IMR-90 (cell line): ENCODE measurements at regions not wholly inside any gene's neighbourhood (a gene's known extent, or its start where the extent isn't known, plus 50 kb on each side); places are given as distances from the start of the nearest gene placed in this dataset.

Source experiments
- ATAC-seq: fragments of 200-7000 bp; cut with Tn5 transposase; 2 replicates; pipeline ENCODE4 v1.9.1; 2020; ENCODE audit warnings: low read depth, mild to moderate bottlenecking, moderate library complexity
- BruUV-seq: library from RNA; stranded (reverse); fragments of 400-500 nt; replicated peaks from 2 replicates; lab custom pipeline; 2021; lab: Mats Ljungman, UMichigan
- CTCF ChIA-PET: fragments of 300-600 bp; formaldehyde crosslinking; extraction: SDS; loops from one replicate; lab custom pipeline; 2021; ENCODE audit warnings: antibody characterized with exemption; lab: Yijun Ruan, JAX
- POLR2A ChIA-PET: fragments of 300-600 bp; sonication (Branson Sonifier 250); formaldehyde crosslinking; loops from one replicate; lab custom pipeline; 2022; ENCODE audit warnings: antibody characterized with exemption; ENCODE audit not compliant: unreplicated experiment; lab: Charles Lee
- DNase-seq: peaks from one replicate; pipeline ENCODE4 v3.0.0; 2013
- H2AFZ ChIP-seq: replicated peaks from 2 replicates; pipeline ENCODE3; 2013; ENCODE audit warnings: low read length, mild to moderate bottlenecking; ENCODE audit not compliant: poor library complexity
- H2AK5ac ChIP-seq: 2 replicates; pipeline ENCODE4 v1.6.1; 2013; ENCODE audit warnings: low read depth, low read length, inconsistent platforms
- H2AK9ac ChIP-seq: replicated peaks from 2 replicates; pipeline ENCODE3; 2013; ENCODE audit warnings: mild to moderate bottlenecking, low read depth, low read length, moderate library complexity; ENCODE audit not compliant: poor library complexity
- H2BK120ac ChIP-seq: 2 replicates; pipeline ENCODE4 v1.6.1; 2013; ENCODE audit warnings: low read depth, low read length, inconsistent platforms
- H2BK15ac ChIP-seq: 3 replicates; pipeline ENCODE4 v1.6.1; 2013; ENCODE audit warnings: low read depth, low read length, inconsistent platforms
- H2BK20ac ChIP-seq: 2 replicates; pipeline ENCODE4 v1.6.1; 2013; ENCODE audit warnings: low read depth, mild to moderate bottlenecking, inconsistent platforms, low read length, moderate library complexity
- H2BK5ac ChIP-seq: 2 replicates; pipeline ENCODE4 v1.6.1; 2013; ENCODE audit warnings: mild to moderate bottlenecking, low read depth, low read length, inconsistent platforms; ENCODE audit not compliant: poor library complexity, severe bottlenecking
- H3K14ac ChIP-seq: replicated peaks from 2 replicates; pipeline ENCODE4 v1.6.1; 2013; ENCODE audit warnings: low read depth, low read length, inconsistent platforms
- H3K18ac ChIP-seq: 2 replicates; pipeline ENCODE4 v1.6.1; 2013; ENCODE audit warnings: low read depth, low read length, control low read depth
- H3K23ac ChIP-seq: 2 replicates; pipeline ENCODE4 v1.6.1; 2013; ENCODE audit warnings: low read depth, low read length, inconsistent platforms
- H3K27ac ChIP-seq: 2 replicates; pipeline ENCODE4 v1.5.1; 2013; ENCODE audit warnings: mild to moderate bottlenecking, control low read depth, low read length; ENCODE audit not compliant: insufficient read depth
- H3K27me3 ChIP-seq: 2 replicates; pipeline ENCODE4 v1.6.1; 2013; ENCODE audit warnings: low read length; ENCODE audit not compliant: control insufficient read depth, insufficient read depth
- H3K36me3 ChIP-seq: 2 replicates; pipeline ENCODE4 v1.6.1; 2013; ENCODE audit warnings: low read length, mixed read lengths; ENCODE audit not compliant: control insufficient read depth, insufficient read depth
- H3K4ac ChIP-seq: 2 replicates; pipeline ENCODE4 v1.6.1; 2013; ENCODE audit warnings: low read depth, low read length, inconsistent platforms
- H3K4me1 ChIP-seq: 2 replicates; pipeline ENCODE4 v1.6.1; 2013; ENCODE audit warnings: low read length, mixed read lengths; ENCODE audit not compliant: control insufficient read depth, insufficient read depth
- H3K4me2 ChIP-seq: 2 replicates; pipeline ENCODE4 v1.6.1; 2013; ENCODE audit warnings: low read depth, mild to moderate bottlenecking, control low read depth, low read length, moderate library complexity
- H3K4me3 ChIP-seq: 2 replicates; pipeline ENCODE4 v1.5.1; 2013; ENCODE audit warnings: low read depth, mild to moderate bottlenecking, control low read depth, low read length, moderate library complexity; ENCODE audit not compliant: insufficient read depth
- H3K56ac ChIP-seq: 2 replicates; pipeline ENCODE4 v1.6.1; 2013; ENCODE audit warnings: low read length, inconsistent platforms; ENCODE audit not compliant: insufficient read depth; ENCODE audit errors: extremely low read depth
- H3K79me1 ChIP-seq, 2 experiments: 2 replicates each; pipeline ENCODE4 v1.6.1; 2013; ENCODE audit warnings: low read length in 2 of 2, inconsistent platforms in 1 of 2, low read depth in 1 of 2
- H3K9ac ChIP-seq: 2 replicates; pipeline ENCODE4 v1.6.1; 2013; ENCODE audit warnings: low read depth, low read length, control low read depth
- H3K9me1 ChIP-seq: 2 replicates; pipeline ENCODE4 v1.6.1; 2013; ENCODE audit warnings: low read length, inconsistent platforms; ENCODE audit not compliant: insufficient read depth
- H3K9me3 ChIP-seq: 2 replicates; pipeline ENCODE4 v1.6.1; 2013; ENCODE audit warnings: low read length; ENCODE audit not compliant: control insufficient read depth, insufficient read depth
- H4K20me1 ChIP-seq: 2 replicates; pipeline ENCODE4 v1.6.1; 2013; ENCODE audit warnings: low read length, inconsistent platforms; ENCODE audit not compliant: insufficient read depth
- H4K5ac ChIP-seq: 2 replicates; pipeline ENCODE4 v1.6.1; 2013; ENCODE audit warnings: mild to moderate bottlenecking, low read depth, low read length, control low read depth
- H4K8ac ChIP-seq, 2 experiments: 2 replicates each; pipeline ENCODE4 v1.6.1; 2013; ENCODE audit warnings: low read depth in 2 of 2, low read length in 2 of 2, control low read depth in 1 of 2, inconsistent platforms in 1 of 2
- H4K91ac ChIP-seq: 2 replicates; pipeline ENCODE4 v1.6.1; 2013; ENCODE audit warnings: low read depth, low read length, inconsistent platforms; ENCODE audit not compliant: insufficient read depth
- CEBPB ChIP-seq: IDR thresholded peaks from 2 replicates; pipeline ENCODE4 v1.6.1; 2012; ENCODE audit warnings: low read depth, low read length, improper control_type of control experiment
- ELK1 ChIP-seq: fragments of 150-350 bp; IDR thresholded peaks from 2 replicates; pipeline ENCODE4 v1.6.1; 2016; ENCODE audit warnings: low read depth, mild to moderate bottlenecking, low read length, moderate library complexity, borderline replicate concordance
- MAFK ChIP-seq: IDR thresholded peaks from 2 replicates; pipeline ENCODE4 v1.6.1; 2012; ENCODE audit warnings: low read depth, low read length, improper control_type of control experiment
- MAZ ChIP-seq: IDR thresholded peaks from 2 replicates; pipeline ENCODE4 v1.6.1; 2012; ENCODE audit warnings: low read depth, mild to moderate bottlenecking, low read length, improper control_type of control experiment, moderate library complexity, borderline replicate concordance
- NFE2L2 ChIP-seq: fragments of 150-350 bp; IDR thresholded peaks from 2 replicates; pipeline ENCODE4 v1.6.1; 2016; ENCODE audit warnings: low read depth, mild to moderate bottlenecking, low read length
- POLR2A ChIP-seq: IDR thresholded peaks from 2 replicates; pipeline ENCODE4 v1.6.1; 2012; ENCODE audit warnings: mild to moderate bottlenecking, low read depth, low read length
- RAD21 ChIP-seq: IDR thresholded peaks from 2 replicates; pipeline ENCODE4 v1.6.1; 2012; ENCODE audit warnings: low read length, improper control_type of control experiment
- RCOR1 ChIP-seq: IDR thresholded peaks from 2 replicates; pipeline ENCODE4 v1.6.1; 2012; ENCODE audit warnings: mild to moderate bottlenecking, low read length, improper control_type of control experiment; ENCODE audit not compliant: insufficient replicate concordance
- RFX5 ChIP-seq: IDR thresholded peaks from 2 replicates; pipeline ENCODE4 v1.8.0; 2012; ENCODE audit warnings: low read depth, mild to moderate bottlenecking, low read length, moderate library complexity
- WGBS, 2 experiments: methylation state at CpG; one replicate each; pipeline versions ENCODE4 v1.1.5 to v1.1.7; 2013; ENCODE audit warnings: missing lambda C conversion rate in 2 of 2; ENCODE audit not compliant: insufficient read length in 1 of 2; ENCODE audit errors: extremely low coverage in 2 of 2; 5-methylcytosine and 5-hydroxymethylcytosine counted together
- dilution Hi-C: fragments of 300-500 bp; cut with HindIII; formaldehyde crosslinking; loops from one replicate; pipeline ENCODE4 v1.14.3; 2018; ENCODE audit warnings: low sequenced_read_pairs; ENCODE audit not compliant: unreplicated experiment
- in situ Hi-C: fragments of 300-500 bp; cut with MboI; formaldehyde crosslinking; loops from 3 replicates; pipeline ENCODE4 v1.14.3; 2019; ENCODE audit warnings: low sequenced_read_pairs, inconsistent platforms, mixed read lengths
- intact Hi-C: fragments of 100-400 bp; cut with micrococcal nuclease; formaldehyde crosslinking; loops from 2 replicates; pipeline ENCODE4 v1.10.0; 2022

DNA sequence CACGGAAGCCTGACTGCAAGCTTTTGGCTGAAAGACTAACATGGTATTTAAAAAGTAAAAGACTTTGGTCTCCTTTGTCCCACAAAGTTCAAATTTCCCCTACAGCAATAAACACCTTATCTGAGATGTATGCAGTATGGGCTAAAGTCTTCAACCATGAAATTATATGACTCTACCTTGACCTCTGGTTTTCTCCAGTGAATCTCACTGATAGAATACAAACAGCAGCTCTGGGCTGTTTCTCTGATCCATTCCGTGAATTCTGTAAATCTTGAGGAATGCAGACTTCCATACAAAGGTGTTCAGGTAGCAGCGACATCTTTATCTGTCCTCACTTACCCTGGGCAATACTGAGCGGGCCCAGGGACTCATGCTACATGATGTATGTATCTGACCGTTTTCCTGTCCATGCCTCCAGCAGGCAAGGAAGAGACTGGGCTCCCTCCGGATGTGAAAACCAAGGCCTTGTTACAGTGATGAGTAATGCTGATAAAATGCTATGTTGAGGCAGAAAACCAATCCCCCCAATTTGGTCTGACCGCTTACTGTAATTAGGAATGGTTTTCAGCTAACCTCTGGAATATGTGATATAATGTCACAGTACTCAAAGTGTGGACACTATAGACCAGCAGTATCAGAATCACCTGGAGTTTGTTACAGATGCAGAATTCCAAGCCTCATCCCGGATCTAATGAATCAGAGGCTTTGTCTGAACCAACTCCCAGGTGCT is 589.8 kb downstream of the HS3ST4 start:
- ChIA-PET POLR2A (no interaction called here), CTCF (no interaction called here)
- Histone ChIP-seq H4K91ac (no peak overlapping the region), H3K9me1 (no peaks in the 10 kb centered on the region), H2BK20ac (no peak overlapping the region), H3K9ac (no peak overlapping the region), H3K4me3 (no peak overlapping the region), H4K5ac (no peak overlapping the region), H3K23ac (no peak overlapping the region), H3K4me1 (no peaks in the 10 kb centered on the region), H3K79me1 (no peaks in the 10 kb centered on the region), H2BK120ac (no peak overlapping the region), H3K36me3 (no peaks in the 10 kb centered on the region), H2AK9ac (no peak overlapping the region), H4K8ac (no peak overlapping the region), H3K14ac (no peak overlapping the region), H3K27ac (no peak overlapping the region), H3K18ac (no peak overlapping the region), H2BK15ac (no peak overlapping the region), H2BK5ac (no peak overlapping the region), H3K27me3 (no peaks in the 10 kb centered on the region), H2AK5ac (no peak overlapping the region), H3K56ac (no peak overlapping the region), H3K9me3 (peaks cover 4% of the 10 kb centered on the region; the same call in 1 of the 2 replicates), H3K4ac (no peak overlapping the region), H2AFZ (no peak overlapping the region), H3K4me2 (no peak overlapping the region), H4K20me1 (no peaks in the 10 kb centered on the region)
- dilution Hi-C loops (no loop called here), in situ Hi-C loops (no loop called here), intact Hi-C loops (no loop called here)
- no peak for DNase-seq
- no CpG with 5 or more reads among the region's 8 CpGs for WGBS, 2 experiments
- ATAC-seq, result no peak
- BruUV-seq, result no TSS peak
- TF ChIP-seq RAD21 (no peak), NFE2L2 (no peak), MAFK (no peak), RFX5 (no peak), CEBPB (no peak), POLR2A (no peak), ELK1 (no peak), RCOR1 (no peak), MAZ (no peak)
